ENCODE measurements at regions not wholly inside any gene's neighbourhood (a gene's known extent, or its start where the extent isn't known, plus 50 kb on each side); places are given as distances from the start of the nearest gene placed in this dataset.

GRCh38 chr5:2569774-2570542 lies 181.5 kb downstream of the IRX2 start:
- DNase-seq (ENCODE audit: low read depth), result no peak

GRCh38 chr5:2569176-2569575 lies 182.3 kb downstream of the IRX2 start:
- no peak for DNase-seq (ENCODE audit: low read depth)

GRCh38 chr5:2566284-2566683 lies 185.2 kb downstream of the IRX2 start:
- DNase-seq (ENCODE audit: low read depth), result no peak

GRCh38 chr5:2565147-2565546 lies 186.3 kb downstream of the IRX2 start:
- DNase-seq (ENCODE audit: low read depth), result no peak

GRCh38 chr5:2563046-2563445 lies 188.4 kb downstream of the IRX2 start:
- DNase-seq (ENCODE audit: low read depth), result no peak

- DNase-seq (ENCODE audit: low read depth), result no peak
Measured at GRCh38 chr5:2562036-2562435, 189.4 kb downstream of the IRX2 start.

GRCh38 chr5:2560435-2560834 lies 191.0 kb downstream of the IRX2 start:
- DNase-seq (ENCODE audit: low read depth), result no peak

- DNase-seq (ENCODE audit: low read depth), result no peak
Measured at GRCh38 chr5:2557435-2557834, 194.0 kb downstream of the IRX2 start.

GRCh38 chr5:2556375-2556966 lies 195.0 kb downstream of the IRX2 start:
- DNase-seq (ENCODE audit: low read depth), result no peak

- no peak for DNase-seq (ENCODE audit: low read depth)
Measured at GRCh38 chr5:2553611-2554010, 197.9 kb downstream of the IRX2 start.

- no peak for DNase-seq (ENCODE audit: low read depth)
Measured at GRCh38 chr5:2550509-2550908, 201.0 kb downstream of the IRX2 start.

GRCh38 chr5:2549900-2550299 lies 201.6 kb downstream of the IRX2 start:
- DNase-seq (ENCODE audit: low read depth), result no peak

- no peak for DNase-seq (ENCODE audit: low read depth)
Measured at GRCh38 chr5:2549354-2549753, 202.1 kb downstream of the IRX2 start.

- no peak for DNase-seq (ENCODE audit: low read depth)
Measured at GRCh38 chr5:2546938-2547337, 204.5 kb downstream of the IRX2 start.

GRCh38 chr5:2544003-2544402 lies 207.5 kb downstream of the IRX2 start:
- DNase-seq (ENCODE audit: low read depth), result no peak

- DNase-seq (ENCODE audit: low read depth), result no peak
Measured at GRCh38 chr5:2542821-2543220, 208.7 kb downstream of the IRX2 start.

- DNase-seq (ENCODE audit: low read depth), result no peak
Measured at GRCh38 chr5:2542026-2542425, 209.5 kb downstream of the IRX2 start.

GRCh38 chr5:2538169-2538568 lies 213.3 kb downstream of the IRX2 start:
- DNase-seq (ENCODE audit: low read depth), result no peak

GRCh38 chr5:2537378-2538145 lies 213.9 kb downstream of the IRX2 start:
- DNase-seq (ENCODE audit: low read depth), result no peak

- DNase-seq (ENCODE audit: low read depth), result no peak
Measured at GRCh38 chr5:2536632-2537377, 214.7 kb downstream of the IRX2 start.

GRCh38 chr5:2534970-2535369 lies 216.5 kb downstream of the IRX2 start:
- no peak for DNase-seq (ENCODE audit: low read depth)

- no peak for DNase-seq (ENCODE audit: low read depth)
Measured at GRCh38 chr5:2534251-2534650, 217.2 kb downstream of the IRX2 start.
